ENCODE measurements at regions not wholly inside any gene's neighbourhood (a gene's known extent, or its start where the extent isn't known, plus 50 kb on each side); places are given as distances from the start of the nearest gene placed in this dataset.

DNA sequence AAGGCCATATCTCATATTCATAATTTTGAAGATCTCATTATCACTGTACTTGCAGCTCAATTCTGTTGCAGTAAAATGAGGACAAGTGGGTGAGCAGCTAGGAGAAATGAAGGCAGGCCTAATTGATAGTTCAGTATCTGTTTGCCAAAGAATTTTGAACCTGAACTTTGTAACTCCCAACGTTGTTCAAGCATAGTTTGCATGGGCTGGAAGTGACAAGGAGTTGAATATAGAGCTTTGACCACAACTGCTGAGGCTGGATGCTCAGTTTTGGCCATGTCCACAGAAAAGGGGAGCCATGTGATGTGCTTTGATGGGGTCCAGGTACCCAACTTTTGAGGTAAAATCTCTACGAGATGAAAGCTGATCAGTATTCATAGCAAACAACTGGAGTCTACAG lies 177.5 kb downstream of the NXNL2 start:
- H3K27ac ChIP-seq (ENCODE audit: low read depth, low read length), result no peak overlapping the region
- no peak overlapping the region for H3K9ac ChIP-seq (ENCODE audit: low read length)
- no peaks in the 10 kb centered on the region for H3K9me2 ChIP-seq (replicated peaks; ENCODE audit: insufficient read depth, low read length)
- no peak overlapping the region for H3K4me3 ChIP-seq (ENCODE audit: insufficient read depth, low read length, poor library complexity, severe bottlenecking)
- no peaks in the 10 kb centered on the region for H4K20me1 ChIP-seq (ENCODE audit: low read depth, low read length)
- H3K4me2 ChIP-seq (ENCODE audit: low read depth, low read length, poor library complexity, severe bottlenecking), result no peak overlapping the region
- no peaks in the 10 kb centered on the region for H3K9me3 ChIP-seq (ENCODE audit: insufficient read depth, low read length)
- H3K79me2 ChIP-seq (ENCODE audit: insufficient read depth, low read length), result no peaks in the 10 kb centered on the region
- H3K36me3 ChIP-seq (ENCODE audit: low read length), result no peaks in the 10 kb centered on the region
- no peaks in the 10 kb centered on the region for H3K27me3 ChIP-seq (ENCODE audit: low read length)
- H3F3A ChIP-seq (ENCODE audit: insufficient read depth), result no peaks in the 10 kb centered on the region
- TF ChIP-seq, protein P1, sequence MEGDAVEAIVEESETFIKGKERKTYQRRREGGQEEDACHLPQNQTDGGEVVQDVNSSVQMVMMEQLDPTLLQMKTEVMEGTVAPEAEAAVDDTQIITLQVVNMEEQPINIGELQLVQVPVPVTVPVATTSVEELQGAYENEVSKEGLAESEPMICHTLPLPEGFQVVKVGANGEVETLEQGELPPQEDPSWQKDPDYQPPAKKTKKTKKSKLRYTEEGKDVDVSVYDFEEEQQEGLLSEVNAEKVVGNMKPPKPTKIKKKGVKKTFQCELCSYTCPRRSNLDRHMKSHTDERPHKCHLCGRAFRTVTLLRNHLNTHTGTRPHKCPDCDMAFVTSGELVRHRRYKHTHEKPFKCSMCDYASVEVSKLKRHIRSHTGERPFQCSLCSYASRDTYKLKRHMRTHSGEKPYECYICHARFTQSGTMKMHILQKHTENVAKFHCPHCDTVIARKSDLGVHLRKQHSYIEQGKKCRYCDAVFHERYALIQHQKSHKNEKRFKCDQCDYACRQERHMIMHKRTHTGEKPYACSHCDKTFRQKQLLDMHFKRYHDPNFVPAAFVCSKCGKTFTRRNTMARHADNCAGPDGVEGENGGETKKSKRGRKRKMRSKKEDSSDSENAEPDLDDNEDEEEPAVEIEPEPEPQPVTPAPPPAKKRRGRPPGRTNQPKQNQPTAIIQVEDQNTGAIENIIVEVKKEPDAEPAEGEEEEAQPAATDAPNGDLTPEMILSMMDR (IDR thresholded peaks at IDR 0.05; ENCODE audit: insufficient read depth, low read length, poor library complexity, severe bottlenecking), result no peak
- TF ChIP-seq EZH2phosphoT487 (conservative IDR thresholded peaks at IDR 0.05; ENCODE audit: low read length), result no peak
- no peak overlapping the region for H2AFZ ChIP-seq (ENCODE audit: low read depth, low read length, severe bottlenecking)

DNA sequence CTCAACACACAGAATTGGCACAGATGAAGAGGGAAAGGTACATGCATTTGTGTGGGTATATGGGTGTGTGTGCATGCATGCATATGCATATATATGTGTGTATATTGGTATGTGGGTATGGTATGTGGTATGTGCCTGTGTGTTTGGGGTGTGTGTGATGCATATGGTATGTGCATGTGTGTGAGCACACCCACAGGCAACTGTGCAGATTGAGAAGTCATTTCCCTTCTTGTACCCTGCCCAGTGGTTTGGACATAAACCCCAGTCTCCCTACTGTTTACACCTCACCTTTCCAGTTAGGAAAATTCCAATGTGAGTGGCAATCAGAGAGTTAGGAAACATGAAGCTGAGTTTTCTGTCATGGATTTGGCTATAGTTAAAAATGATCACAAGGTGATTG lies 178.0 kb downstream of the NXNL2 start:
- H3K36me3 ChIP-seq (ENCODE audit: low read length), result no peaks in the 10 kb centered on the region

DNA sequence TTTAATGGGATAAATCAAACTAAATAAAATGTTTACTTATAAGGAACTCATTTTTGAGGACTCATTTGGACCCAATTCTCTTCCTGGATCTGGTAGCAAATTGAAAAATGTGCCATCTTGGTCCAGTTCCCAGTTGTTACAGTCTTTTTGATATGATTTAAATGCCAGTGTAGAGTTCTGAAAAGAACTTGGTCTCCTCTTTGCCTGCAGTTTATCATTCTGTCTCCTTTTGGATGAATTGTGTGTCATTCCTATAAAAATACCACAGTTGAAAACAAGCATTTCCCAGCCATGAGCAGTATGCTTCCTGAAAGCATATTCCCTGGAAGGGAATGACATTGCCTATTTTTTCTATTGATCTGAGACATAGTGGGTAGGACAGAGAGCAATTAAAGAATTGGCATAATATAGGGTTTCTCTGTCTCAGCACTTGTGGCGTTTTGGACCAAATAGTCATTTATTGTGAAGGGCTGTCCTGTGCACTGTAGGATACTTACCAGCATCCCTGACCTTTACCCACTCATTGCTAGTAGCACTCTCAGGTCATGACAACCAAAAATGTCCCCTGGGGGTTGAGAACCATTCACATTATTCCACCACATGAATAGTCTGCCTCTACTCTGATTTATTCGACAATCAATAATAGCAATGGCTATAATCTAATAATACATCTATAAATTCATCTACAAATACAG lies 181.8 kb downstream of the NXNL2 start:
- Histone ChIP-seq H3F3A (ENCODE audit: insufficient read depth) (no peaks in the 10 kb centered on the region), H3K9me3 (ENCODE audit: insufficient read depth, low read length) (no peaks in the 10 kb centered on the region), H3K9me2 (replicated peaks; ENCODE audit: insufficient read depth, low read length) (no peaks in the 10 kb centered on the region), H3K4me2 (ENCODE audit: low read depth, low read length, poor library complexity, severe bottlenecking) (no peak overlapping the region), H3K9ac (ENCODE audit: low read length) (no peak overlapping the region), H3K36me3 (ENCODE audit: low read length) (no peaks in the 10 kb centered on the region), H3K4me3 (ENCODE audit: insufficient read depth, low read length, poor library complexity, severe bottlenecking) (no peak overlapping the region), H3K27ac (ENCODE audit: low read depth, low read length) (no peak overlapping the region), H3K27me3 (ENCODE audit: low read length) (no peaks in the 10 kb centered on the region), H3K79me2 (ENCODE audit: insufficient read depth, low read length) (no peaks in the 10 kb centered on the region), H2AFZ (ENCODE audit: low read depth, low read length, severe bottlenecking) (no peak overlapping the region), H4K20me1 (ENCODE audit: low read depth, low read length) (no peaks in the 10 kb centered on the region)
- TF ChIP-seq EZH2phosphoT487 (conservative IDR thresholded peaks at IDR 0.05; ENCODE audit: low read length), result no peak
- TF ChIP-seq, protein P1 (IDR thresholded peaks at IDR 0.05; ENCODE audit: insufficient read depth, low read length, poor library complexity, severe bottlenecking), result no peak

More for the DNA sequence above, 178.0 kb downstream of the NXNL2 start:
- no peaks in the 10 kb centered on the region for H3K27me3 ChIP-seq (ENCODE audit: low read length)
- H3F3A ChIP-seq (ENCODE audit: insufficient read depth), result no peaks in the 10 kb centered on the region
- no peak for TF ChIP-seq EZH2phosphoT487 (conservative IDR thresholded peaks at IDR 0.05; ENCODE audit: low read length)
- TF ChIP-seq, protein P1 (IDR thresholded peaks at IDR 0.05; ENCODE audit: insufficient read depth, low read length, poor library complexity, severe bottlenecking), result no peak
- H3K9ac ChIP-seq (ENCODE audit: low read length), result no peak overlapping the region
- no peaks in the 10 kb centered on the region for H3K9me3 ChIP-seq (ENCODE audit: insufficient read depth, low read length)
- H3K27ac ChIP-seq (ENCODE audit: low read depth, low read length), result no peak overlapping the region
- no peaks in the 10 kb centered on the region for H3K9me2 ChIP-seq (replicated peaks; ENCODE audit: insufficient read depth, low read length)
- no peak overlapping the region for H3K4me3 ChIP-seq (ENCODE audit: insufficient read depth, low read length, poor library complexity, severe bottlenecking)
- H2AFZ ChIP-seq (ENCODE audit: low read depth, low read length, severe bottlenecking), result no peak overlapping the region
- H3K79me2 ChIP-seq (ENCODE audit: insufficient read depth, low read length), result no peaks in the 10 kb centered on the region
- H4K20me1 ChIP-seq (ENCODE audit: low read depth, low read length), result no peaks in the 10 kb centered on the region
- H3K4me2 ChIP-seq (ENCODE audit: low read depth, low read length, poor library complexity, severe bottlenecking), result no peak overlapping the region

All from SU-DHL-6 (cell line).